Neural crest cell (in vitro differentiated cells): ENCODE measurements at regions not wholly inside any gene's neighbourhood (a gene's known extent, or its start where the extent isn't known, plus 50 kb on each side); places are given as distances from the start of the nearest gene placed in this dataset.

Experiments
- DNase-seq: peaks from one replicate; pipeline ENCODE4 v3.0.0; 2021; ENCODE audit warnings: low read depth, mixed read lengths, low spot score
- H3K27ac Mint-ChIP-seq: one replicate; pipeline ENCODE4 v1.8.0; 2021; ENCODE audit warnings: mild to moderate bottlenecking, mixed read lengths; ENCODE audit not compliant: unreplicated experiment
- H3K27me3 Mint-ChIP-seq: 2 replicates; pipeline ENCODE4 v1.8.0; 2021; ENCODE audit warnings: low read depth, mild to moderate bottlenecking, mixed read lengths
- H3K36me3 Mint-ChIP-seq: 2 replicates; pipeline ENCODE4 v1.8.0; 2021; ENCODE audit warnings: low read depth, mild to moderate bottlenecking, mixed read lengths
- H3K4me1 Mint-ChIP-seq: 2 replicates; pipeline ENCODE4 v1.8.0; 2021; ENCODE audit warnings: mixed read lengths
- H3K4me3 Mint-ChIP-seq: one replicate; pipeline ENCODE4 v1.8.0; 2021; ENCODE audit warnings: mild to moderate bottlenecking, mixed read lengths
- H3K9me3 Mint-ChIP-seq: 2 replicates; pipeline ENCODE4 v1.8.0; 2021; ENCODE audit warnings: mixed read lengths
- TF ChIP-seq, protein P1 (sequence below): fragments of 200-600 bp; sonication (generic); conservative IDR thresholded peaks from 2 replicates; pipeline ENCODE4 v1.5.0; 2021; ENCODE audit warnings: antibody characterized with exemption, mild to moderate bottlenecking

GRCh38 chr3:105094588-105094987, 272.1 kb upstream of the ALCAM start:
- Mint-ChIP-seq H3K4me1 (no peaks in the 10 kb centered on the region), H3K4me3 (no peak overlapping the region), H3K27me3 (no peaks in the 10 kb centered on the region), H3K9me3 (peaks cover 12% of the 10 kb centered on the region), H3K27ac (no peak overlapping the region), H3K36me3 (peaks cover 4% of the 10 kb centered on the region)
- DNase-seq = no peak
- TF ChIP-seq, protein P1, sequence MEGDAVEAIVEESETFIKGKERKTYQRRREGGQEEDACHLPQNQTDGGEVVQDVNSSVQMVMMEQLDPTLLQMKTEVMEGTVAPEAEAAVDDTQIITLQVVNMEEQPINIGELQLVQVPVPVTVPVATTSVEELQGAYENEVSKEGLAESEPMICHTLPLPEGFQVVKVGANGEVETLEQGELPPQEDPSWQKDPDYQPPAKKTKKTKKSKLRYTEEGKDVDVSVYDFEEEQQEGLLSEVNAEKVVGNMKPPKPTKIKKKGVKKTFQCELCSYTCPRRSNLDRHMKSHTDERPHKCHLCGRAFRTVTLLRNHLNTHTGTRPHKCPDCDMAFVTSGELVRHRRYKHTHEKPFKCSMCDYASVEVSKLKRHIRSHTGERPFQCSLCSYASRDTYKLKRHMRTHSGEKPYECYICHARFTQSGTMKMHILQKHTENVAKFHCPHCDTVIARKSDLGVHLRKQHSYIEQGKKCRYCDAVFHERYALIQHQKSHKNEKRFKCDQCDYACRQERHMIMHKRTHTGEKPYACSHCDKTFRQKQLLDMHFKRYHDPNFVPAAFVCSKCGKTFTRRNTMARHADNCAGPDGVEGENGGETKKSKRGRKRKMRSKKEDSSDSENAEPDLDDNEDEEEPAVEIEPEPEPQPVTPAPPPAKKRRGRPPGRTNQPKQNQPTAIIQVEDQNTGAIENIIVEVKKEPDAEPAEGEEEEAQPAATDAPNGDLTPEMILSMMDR = no peak

- TF ChIP-seq, protein P1 = no peak
- no peak for DNase-seq
- H3K4me3 Mint-ChIP-seq = no peak overlapping the region
- no peaks in the 10 kb centered on the region for H3K4me1 Mint-ChIP-seq
- H3K9me3 Mint-ChIP-seq = peaks cover 12% of the 10 kb centered on the region
- H3K27ac Mint-ChIP-seq = no peak overlapping the region
- H3K27me3 Mint-ChIP-seq = no peaks in the 10 kb centered on the region
- peaks cover 4% of the 10 kb centered on the region for H3K36me3 Mint-ChIP-seq
Measured at GRCh38 chr3:105096071-105096470, 270.6 kb upstream of the ALCAM start.

GRCh38 chr3:105101603-105102002, 265.1 kb upstream of the ALCAM start:
- H3K9me3 Mint-ChIP-seq = peaks cover 5% of the 10 kb centered on the region
- TF ChIP-seq, protein P1 = no peak
- no peak overlapping the region for H3K27ac Mint-ChIP-seq
- H3K4me3 Mint-ChIP-seq = no peak overlapping the region
- H3K27me3 Mint-ChIP-seq = no peaks in the 10 kb centered on the region
- H3K4me1 Mint-ChIP-seq = no peaks in the 10 kb centered on the region
- H3K36me3 Mint-ChIP-seq = peaks cover 4% of the 10 kb centered on the region
- DNase-seq = no peak

- Mint-ChIP-seq H3K27me3 (no peaks in the 10 kb centered on the region), H3K36me3 (peaks cover 4% of the 10 kb centered on the region), H3K4me1 (no peaks in the 10 kb centered on the region), H3K9me3 (peaks cover 4% of the 10 kb centered on the region), H3K4me3 (no peak overlapping the region), H3K27ac (no peak overlapping the region)
- TF ChIP-seq, protein P1 = no peak
- DNase-seq = no peak
Measured at GRCh38 chr3:105103139-105103538, 263.6 kb upstream of the ALCAM start.

- no peak overlapping the region for H3K4me3 Mint-ChIP-seq
- no peak overlapping the region for H3K27ac Mint-ChIP-seq
- peaks cover 6% of the 10 kb centered on the region for H3K36me3 Mint-ChIP-seq
- no peak for DNase-seq
- no peaks in the 10 kb centered on the region for H3K27me3 Mint-ChIP-seq
- H3K4me1 Mint-ChIP-seq = no peaks in the 10 kb centered on the region
- TF ChIP-seq, protein P1 = no peak
- H3K9me3 Mint-ChIP-seq = peaks cover 10% of the 10 kb centered on the region
Measured at GRCh38 chr3:105108823-105109222, 257.9 kb upstream of the ALCAM start.

DNA sequence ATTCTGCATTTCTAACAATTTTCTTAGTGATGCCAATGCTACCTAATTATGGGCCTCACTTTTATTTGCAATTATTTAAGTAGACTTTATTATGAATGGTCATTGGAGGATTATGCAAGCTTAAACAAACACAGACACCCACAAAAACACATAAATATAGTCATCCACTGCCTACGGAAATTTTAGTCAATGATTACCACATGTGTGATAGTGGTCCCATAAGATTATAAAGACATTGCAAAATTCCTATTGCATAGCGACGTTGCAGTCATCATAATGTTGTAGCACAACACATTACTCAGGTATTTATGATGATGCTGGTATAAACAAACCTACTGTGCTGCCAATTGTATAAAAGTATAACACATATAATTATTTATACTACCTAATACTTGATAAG, 247.8 kb upstream of the ALCAM start:
- no peak for DNase-seq
- no peak overlapping the region for H3K4me3 Mint-ChIP-seq
- no peaks in the 10 kb centered on the region for H3K4me1 Mint-ChIP-seq
- no peaks in the 10 kb centered on the region for H3K27me3 Mint-ChIP-seq
- H3K36me3 Mint-ChIP-seq = no peaks in the 10 kb centered on the region
- peaks cover 6% of the 10 kb centered on the region for H3K9me3 Mint-ChIP-seq
- TF ChIP-seq, protein P1 = no peak
- H3K27ac Mint-ChIP-seq = no peak overlapping the region
